OCI-LY7 (cell line): ENCODE measurements at regions not wholly inside any gene's neighbourhood (a gene's known extent, or its start where the extent isn't known, plus 50 kb on each side); places are given as distances from the start of the nearest gene placed in this dataset.

Experiments
- EZH2phosphoT487 ChIP-seq: fragments of 200-600 bp; sonication (generic); IDR thresholded peaks from 2 replicates; pipeline ENCODE4 v1.6.1; 2018; ENCODE audit warnings: low read depth, borderline replicate concordance, mild to moderate bottlenecking, mixed run types, antibody characterized with exemption, low read length, moderate library complexity, mixed read lengths
- TF ChIP-seq, protein P1 (sequence below): fragments of 200-600 bp; sonication (generic); conservative IDR thresholded peaks from 2 replicates; pipeline ENCODE4 v1.5.1; 2014; ENCODE audit warnings: mild to moderate bottlenecking, antibody characterized with exemption, low read length, moderate library complexity, mixed read lengths

DNA sequence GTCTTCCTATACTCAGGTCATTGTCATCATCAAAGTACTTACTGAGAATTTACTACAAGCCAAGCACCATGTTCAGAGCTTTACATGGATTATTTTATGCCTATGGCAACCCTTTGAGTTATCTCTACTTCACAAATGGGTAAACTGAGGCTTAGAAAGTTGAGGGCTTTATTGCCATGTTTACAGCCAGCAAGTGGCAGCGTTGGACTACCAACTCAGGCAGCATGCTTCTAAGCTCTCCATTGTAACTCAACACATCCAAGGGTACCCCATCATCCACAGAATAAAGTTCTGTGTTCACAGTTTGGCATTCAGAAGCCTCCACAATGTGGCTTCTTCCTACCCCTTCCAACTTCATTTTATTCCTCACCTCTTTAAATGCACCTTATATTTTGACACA is 422.6 kb upstream of the GRIA1 start:
- TF ChIP-seq, protein P1, sequence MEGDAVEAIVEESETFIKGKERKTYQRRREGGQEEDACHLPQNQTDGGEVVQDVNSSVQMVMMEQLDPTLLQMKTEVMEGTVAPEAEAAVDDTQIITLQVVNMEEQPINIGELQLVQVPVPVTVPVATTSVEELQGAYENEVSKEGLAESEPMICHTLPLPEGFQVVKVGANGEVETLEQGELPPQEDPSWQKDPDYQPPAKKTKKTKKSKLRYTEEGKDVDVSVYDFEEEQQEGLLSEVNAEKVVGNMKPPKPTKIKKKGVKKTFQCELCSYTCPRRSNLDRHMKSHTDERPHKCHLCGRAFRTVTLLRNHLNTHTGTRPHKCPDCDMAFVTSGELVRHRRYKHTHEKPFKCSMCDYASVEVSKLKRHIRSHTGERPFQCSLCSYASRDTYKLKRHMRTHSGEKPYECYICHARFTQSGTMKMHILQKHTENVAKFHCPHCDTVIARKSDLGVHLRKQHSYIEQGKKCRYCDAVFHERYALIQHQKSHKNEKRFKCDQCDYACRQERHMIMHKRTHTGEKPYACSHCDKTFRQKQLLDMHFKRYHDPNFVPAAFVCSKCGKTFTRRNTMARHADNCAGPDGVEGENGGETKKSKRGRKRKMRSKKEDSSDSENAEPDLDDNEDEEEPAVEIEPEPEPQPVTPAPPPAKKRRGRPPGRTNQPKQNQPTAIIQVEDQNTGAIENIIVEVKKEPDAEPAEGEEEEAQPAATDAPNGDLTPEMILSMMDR = no peak
- TF ChIP-seq EZH2phosphoT487 = no peak
